ENCODE measurements at regions not wholly inside any gene's neighbourhood (a gene's known extent, or its start where the extent isn't known, plus 50 kb on each side); places are given as distances from the start of the nearest gene placed in this dataset.

- TF ChIP-seq CTCF (IDR thresholded peaks at IDR 0.05): no peak
- no peak for TF ChIP-seq EP300 (IDR thresholded peaks at IDR 0.05)
- no peak for TF ChIP-seq POLR2A (IDR thresholded peaks at IDR 0.05)
These were observed 139.5 kb downstream of the KCNRG start for GRCh38 chr13:50154697-50155096.

Measured in ovary (tissue), 3 donors.